ENCODE measurements at regions not wholly inside any gene's neighbourhood (a gene's known extent, or its start where the extent isn't known, plus 50 kb on each side); places are given as distances from the start of the nearest gene placed in this dataset.

DNA sequence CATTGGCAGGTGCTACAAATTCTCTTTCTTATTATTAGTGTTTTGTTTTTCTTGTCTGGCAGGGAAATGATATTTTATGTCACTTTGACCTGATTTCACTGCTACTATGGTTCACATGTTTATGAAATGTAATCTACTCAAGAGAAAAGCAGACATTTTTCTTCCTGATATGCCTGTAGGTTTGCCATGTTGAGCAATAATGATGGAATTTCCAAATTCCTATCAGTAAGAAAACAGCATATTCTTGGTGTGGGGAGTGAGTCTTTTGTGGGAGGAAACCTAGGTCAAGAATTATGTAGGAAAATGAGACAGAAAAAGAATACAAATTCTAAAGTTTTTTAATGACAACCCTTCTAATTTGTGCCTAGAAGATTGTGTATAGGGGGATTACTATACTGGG, 356.4 kb downstream of the SLC4A3 start:
- H3K4me3 ChIP-seq (ENCODE audit: low read depth, low read length): no peak overlapping the region
- TF ChIP-seq CTCF (conservative IDR thresholded peaks at IDR 0.05; ENCODE audit: low read depth, low read length): no peak
- no peak for DNase-seq (ENCODE audit: low read depth)

DNA sequence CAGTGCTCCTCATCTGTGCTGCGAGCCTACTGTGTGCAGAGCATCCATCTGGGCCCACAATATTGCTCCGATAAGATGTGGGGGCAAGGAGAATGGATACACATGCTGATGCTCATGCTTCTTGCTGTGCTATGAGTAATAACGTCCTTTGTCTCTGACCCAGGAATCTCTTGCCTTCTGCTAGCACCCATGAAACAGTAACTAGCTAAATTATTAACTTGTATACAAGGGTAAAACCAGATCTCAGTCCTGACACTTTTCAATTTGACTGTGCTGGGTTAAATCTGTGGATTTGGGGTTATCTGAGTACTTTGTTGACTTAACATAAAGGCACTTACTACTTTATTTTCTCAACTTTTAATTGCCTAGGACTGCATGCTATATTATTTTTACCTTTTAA, 357.6 kb downstream of the SLC4A3 start:
- H3K4me3 ChIP-seq (ENCODE audit: low read depth, low read length): no peak overlapping the region
- no peak for DNase-seq (ENCODE audit: low read depth)
- no peak for TF ChIP-seq CTCF (conservative IDR thresholded peaks at IDR 0.05; ENCODE audit: low read depth, low read length)

DNA sequence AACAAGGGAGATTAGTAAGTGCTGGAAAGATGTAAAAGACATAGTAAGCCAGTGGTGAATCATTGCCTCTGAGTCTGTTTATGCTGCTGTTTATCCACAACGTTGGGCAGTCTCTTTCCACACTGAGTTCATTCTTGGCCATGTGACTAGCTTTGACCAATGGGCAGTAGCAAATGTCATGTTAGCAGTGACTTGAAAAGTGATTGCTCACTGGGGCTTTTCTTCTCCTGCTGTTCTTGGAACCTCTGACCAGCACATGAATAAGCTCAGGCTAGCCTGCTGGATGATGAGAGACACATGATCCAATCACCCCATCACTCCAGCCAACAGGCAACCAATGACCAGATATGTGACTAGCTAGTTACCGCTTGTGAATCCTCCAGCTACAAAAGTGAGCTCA, 360.4 kb downstream of the SLC4A3 start:
- no peak for TF ChIP-seq CTCF (conservative IDR thresholded peaks at IDR 0.05; ENCODE audit: low read depth, low read length)
- no peak overlapping the region for H3K4me3 ChIP-seq (ENCODE audit: low read depth, low read length)
- DNase-seq (ENCODE audit: low read depth): peak; percentile 30

GRCh38 chr2:219989744-219990143, 362.3 kb downstream of the SLC4A3 start:
- no peak for DNase-seq (ENCODE audit: low read depth)
- TF ChIP-seq CTCF (conservative IDR thresholded peaks at IDR 0.05; ENCODE audit: low read depth, low read length): no peak
- no peak overlapping the region for H3K4me3 ChIP-seq (ENCODE audit: low read depth, low read length)

- no peak for DNase-seq (ENCODE audit: low read depth)
- no peak for TF ChIP-seq CTCF (conservative IDR thresholded peaks at IDR 0.05; ENCODE audit: low read depth, low read length)
- no peak overlapping the region for H3K4me3 ChIP-seq (ENCODE audit: low read depth, low read length)
These were observed 363.7 kb downstream of the SLC4A3 start for GRCh38 chr2:219991116-219991515.

- H3K4me3 ChIP-seq (ENCODE audit: low read depth, low read length): no peak overlapping the region
- TF ChIP-seq CTCF (conservative IDR thresholded peaks at IDR 0.05; ENCODE audit: low read depth, low read length): no peak
- no peak for DNase-seq (ENCODE audit: low read depth)
These were observed 368.0 kb downstream of the SLC4A3 start for GRCh38 chr2:219995399-219995798.

GRCh38 chr2:219995991-219996765, 368.7 kb downstream of the SLC4A3 start:
- H3K4me3 ChIP-seq (ENCODE audit: low read depth, low read length): no peak overlapping the region
- no peak for TF ChIP-seq CTCF (conservative IDR thresholded peaks at IDR 0.05; ENCODE audit: low read depth, low read length)
- no peak for DNase-seq (ENCODE audit: low read depth)
